D341Med (cell line): ENCODE measurements at regions not wholly inside any gene's neighbourhood (a gene's known extent, or its start where the extent isn't known, plus 50 kb on each side); places are given as distances from the start of the nearest gene placed in this dataset.
A peak's percentile ranks its signal among the peaks of the same experiment; 100 is the strongest.

Experiments used
- DNase-seq: peaks from one replicate; pipeline ENCODE4 v3.0.0; 2012; ENCODE audit warnings: low spot score

DNA sequence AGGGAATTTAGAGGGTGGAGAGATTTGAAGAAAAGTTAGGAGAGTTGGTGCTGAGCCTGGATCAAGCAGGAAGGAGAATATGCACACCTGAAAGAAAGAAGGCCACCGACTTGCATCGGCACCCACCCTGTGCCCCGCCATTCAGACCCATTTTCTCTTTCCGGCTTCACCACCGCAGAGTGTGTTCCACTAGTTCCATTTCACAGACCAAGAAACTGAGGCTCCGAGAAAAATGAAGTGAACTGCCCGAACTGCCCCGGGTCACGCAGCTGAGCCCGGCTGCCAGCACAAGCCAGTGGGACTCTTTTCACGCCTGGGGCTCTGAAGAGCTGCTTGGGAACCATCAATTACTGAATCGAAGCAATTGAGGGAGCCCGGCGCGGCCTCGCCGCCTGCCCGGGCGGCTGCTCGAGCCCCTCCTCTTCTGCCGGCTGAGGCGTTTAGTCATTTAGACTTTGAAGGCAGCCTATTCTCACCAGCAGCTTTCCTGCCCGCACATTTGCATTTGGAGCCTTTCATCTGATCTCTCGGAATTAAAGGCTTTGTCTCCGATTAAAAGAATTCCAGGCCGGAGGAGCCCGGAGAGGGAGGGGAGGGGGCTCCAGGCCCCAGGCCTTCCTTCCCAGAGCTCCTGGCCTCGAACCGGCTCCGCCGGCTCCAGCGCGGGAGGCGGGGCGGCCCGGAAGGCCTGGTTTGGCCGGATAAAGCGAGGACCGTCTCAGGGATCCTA lies 140.2 kb upstream of the PJA1 start:
- peak; percentile 59 for DNase-seq

- DNase-seq: no peak
Observed at GRCh38 chrX:69303231-69303630, 138.0 kb upstream of the PJA1 start.

DNA sequence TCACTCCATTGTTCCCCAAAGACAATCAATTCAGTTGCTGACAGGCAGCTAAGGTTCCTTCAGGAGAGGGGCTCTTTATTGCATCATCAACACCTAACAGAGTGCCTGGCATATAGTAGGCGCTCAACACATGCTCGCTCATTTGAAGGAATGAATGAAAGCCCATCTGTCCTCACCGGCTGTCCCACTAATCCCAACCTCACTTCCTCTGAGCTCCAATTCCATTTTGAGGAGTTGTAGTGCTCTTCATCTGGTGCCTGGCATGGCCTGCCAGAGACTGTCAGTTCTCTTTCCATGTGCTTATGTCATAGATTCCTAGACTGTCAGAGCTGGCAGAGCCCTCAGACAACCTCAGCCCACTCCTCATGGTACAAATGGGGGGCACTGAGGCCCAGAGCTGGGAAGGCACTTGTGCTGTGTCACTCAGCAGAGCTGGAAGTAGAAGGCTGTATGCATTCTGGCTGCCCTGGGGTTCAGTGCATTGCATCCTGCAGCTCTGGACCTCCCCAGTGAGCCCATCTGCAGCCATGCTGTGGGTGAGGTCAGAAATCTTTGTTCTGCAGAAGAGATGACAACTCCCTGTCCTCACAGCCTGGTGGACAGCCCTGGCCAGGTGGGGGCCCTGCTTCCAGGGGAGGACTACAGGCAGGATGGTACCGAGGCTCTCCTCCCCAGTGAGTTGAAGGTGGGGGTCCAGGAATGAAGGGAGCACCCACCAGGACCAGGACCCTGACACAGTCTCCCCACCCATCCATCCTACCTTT lies 134.9 kb upstream of the PJA1 start:
- DNase-seq: no peak

DNA sequence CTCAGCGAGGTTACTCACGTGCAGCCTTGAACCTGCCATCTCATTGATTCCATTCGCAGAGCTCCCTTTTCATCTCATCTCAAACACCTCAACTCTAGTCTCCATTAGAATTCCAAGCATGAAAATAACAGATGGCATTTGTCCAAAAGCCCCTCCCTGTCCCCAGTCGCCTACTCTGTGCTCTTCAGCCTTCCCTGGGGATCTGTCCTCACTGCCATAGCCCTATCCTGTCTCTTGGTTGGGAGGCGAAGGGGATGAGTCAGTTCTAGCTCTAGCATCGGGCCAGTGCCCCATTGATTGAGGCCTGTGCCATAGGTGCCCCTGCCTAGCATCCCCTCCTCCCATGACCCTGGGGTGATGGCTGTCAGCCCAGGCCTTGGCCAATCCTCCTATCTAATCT lies 134.0 kb upstream of the PJA1 start:
- DNase-seq: no peak

DNA sequence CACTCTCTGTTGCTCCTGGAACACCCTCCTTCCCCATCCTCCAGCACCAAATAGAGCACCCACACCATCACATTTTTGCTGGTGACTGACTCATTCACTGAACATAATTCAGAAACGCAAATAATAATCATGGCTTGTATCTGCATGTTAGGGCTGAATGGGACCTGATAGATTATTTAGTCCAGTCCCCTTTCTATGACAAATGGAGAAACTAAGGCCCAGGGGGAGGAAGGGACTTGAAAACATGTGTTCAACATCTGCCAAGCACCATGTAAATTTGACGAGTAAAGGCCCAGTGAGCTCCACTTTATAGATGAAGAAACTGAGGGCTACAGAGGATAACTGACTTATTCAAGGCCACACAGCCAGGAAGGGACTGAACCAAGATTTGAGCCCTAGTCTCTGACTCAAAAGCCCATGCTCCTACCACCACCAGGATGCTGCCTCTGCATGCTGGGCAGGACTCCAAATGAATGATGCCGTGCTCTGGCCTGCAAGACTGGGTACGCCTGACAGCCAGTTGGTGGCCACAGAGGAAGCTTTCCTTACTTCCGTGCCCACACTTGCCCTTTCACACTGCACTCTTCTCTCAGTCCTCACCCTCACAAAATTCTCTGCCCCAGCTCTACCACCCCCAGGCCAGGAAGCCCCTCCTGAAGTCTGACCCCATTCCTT lies 133.3 kb upstream of the PJA1 start:
- no peak for DNase-seq

- DNase-seq: no peak
Observed at GRCh38 chrX:69297506-69297905, 132.3 kb upstream of the PJA1 start.

- DNase-seq: no peak
Observed at GRCh38 chrX:69293776-69294601, 128.7 kb upstream of the PJA1 start.

- no peak for DNase-seq
Observed at GRCh38 chrX:69291116-69291515, 125.9 kb upstream of the PJA1 start.

- DNase-seq: no peak
Observed at GRCh38 chrX:69290292-69290691, 125.0 kb upstream of the PJA1 start.

GRCh38 chrX:69289793-69290123 lies 124.5 kb upstream of the PJA1 start:
- DNase-seq: no peak

GRCh38 chrX:69289046-69289792 lies 124.0 kb upstream of the PJA1 start:
- no peak for DNase-seq

DNA sequence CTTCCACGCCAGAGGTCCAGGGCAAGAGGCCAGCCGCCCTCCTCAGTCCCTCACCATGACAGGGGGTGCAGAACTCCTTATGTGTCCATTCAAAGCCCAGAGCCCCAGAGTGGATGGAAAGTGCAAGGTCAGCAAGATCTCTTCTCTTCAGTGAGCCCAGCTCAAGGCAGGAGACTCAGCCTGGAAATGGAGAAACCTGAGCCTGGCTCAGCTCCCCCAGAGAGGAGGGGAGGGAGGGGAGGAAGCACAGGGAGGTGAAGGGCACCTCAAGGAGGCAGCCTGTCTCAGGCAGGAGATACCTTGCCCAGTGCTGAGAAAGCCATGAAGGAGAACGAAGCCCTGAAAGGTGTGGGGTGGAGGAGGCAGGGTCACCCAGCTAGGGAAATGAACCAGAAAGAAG lies 121.8 kb upstream of the PJA1 start:
- no peak for DNase-seq

DNA sequence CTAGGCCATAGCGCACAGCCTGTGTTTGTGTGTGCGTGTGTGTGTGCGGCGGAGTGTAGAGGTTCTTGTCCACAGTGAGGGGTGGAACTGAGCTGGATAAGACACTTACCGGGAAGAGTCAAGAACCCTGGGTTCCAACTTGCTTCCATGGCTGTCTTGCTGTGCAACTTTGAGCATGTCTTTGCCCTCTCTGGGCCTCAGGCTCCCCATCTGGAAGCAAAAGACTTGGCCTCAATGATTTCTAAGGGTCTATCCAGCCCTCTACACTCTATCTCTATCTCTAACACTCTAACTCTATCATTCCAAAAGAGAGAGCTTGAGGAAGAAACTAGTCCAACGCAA lies 121.3 kb upstream of the PJA1 start:
- no peak for DNase-seq

- peak; percentile 84 for DNase-seq
Observed at GRCh38 chrX:69285881-69286564, 120.8 kb upstream of the PJA1 start.

DNA sequence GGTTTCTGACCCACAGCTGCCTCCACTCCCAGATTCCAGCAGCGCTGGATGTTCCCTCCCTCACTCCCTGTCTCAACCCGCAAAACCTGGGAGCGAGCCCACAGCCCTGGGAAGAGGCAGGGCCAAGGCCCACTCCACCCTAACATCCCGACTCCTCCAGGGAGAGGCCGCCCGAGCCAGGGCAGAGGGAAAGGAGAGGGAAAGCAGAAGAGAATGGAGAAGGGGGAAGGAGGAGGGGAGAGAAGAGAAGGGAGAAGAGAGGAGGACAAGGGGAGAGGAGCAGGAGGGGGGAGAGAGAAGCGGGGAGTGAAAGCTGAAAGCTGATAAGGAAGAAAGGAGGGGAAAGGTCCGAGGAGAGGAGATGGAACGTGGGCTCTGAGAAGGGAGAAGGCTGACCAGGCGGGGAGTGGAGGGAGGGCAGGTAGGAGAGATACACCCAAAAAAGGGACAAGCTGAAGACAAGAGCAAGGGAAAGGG lies 120.2 kb upstream of the PJA1 start:
- no peak for DNase-seq

DNA sequence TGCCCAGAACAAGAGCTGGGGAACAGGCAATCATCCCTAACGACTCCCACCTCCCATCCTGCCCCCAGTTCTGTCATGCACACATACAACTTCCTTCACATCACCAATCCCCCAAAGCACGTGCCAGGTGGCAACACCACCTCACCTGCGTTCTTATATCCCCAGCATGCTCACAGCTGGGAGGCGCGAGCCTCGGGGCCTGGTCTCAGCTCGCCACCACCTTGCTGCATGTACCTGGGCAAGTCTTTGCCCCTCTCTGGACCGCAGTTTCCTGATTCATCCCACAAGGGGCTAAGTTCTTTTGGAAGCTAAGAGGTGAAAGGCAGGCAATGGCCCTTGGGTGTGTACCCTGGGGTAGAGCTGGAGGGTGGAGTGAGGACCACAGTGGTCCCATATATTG lies 119.2 kb upstream of the PJA1 start:
- DNase-seq: no peak

GRCh38 chrX:69282893-69283690 lies 117.8 kb upstream of the PJA1 start:
- no peak for DNase-seq

GRCh38 chrX:69280933-69281332 lies 115.7 kb upstream of the PJA1 start:
- no peak for DNase-seq

DNA sequence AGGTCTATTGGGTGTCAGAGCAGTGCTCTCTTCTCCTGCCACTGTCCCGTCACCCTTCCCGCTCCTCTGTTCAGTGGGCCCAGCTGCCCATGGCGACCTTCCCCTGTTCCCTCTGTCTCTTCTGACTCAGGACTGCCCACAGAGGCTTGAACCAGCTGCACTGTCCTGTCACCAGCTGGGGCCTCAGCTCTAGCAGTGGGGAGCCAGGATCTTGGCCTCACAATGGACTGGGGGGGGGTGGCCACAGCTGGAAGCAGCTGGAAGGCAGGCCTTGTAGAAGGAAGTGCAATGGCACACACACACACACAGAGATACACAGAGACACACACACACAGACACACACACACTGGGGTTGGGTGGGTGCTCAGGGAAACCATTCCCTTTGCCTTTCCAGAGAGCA lies 114.0 kb upstream of the PJA1 start:
- no peak for DNase-seq

- DNase-seq: no peak
Observed at GRCh38 chrX:69278031-69278687, 112.9 kb upstream of the PJA1 start.
